Globus pallidus (tissue), 1 donor: ENCODE measurements at regions not wholly inside any gene's neighbourhood (a gene's known extent, or its start where the extent isn't known, plus 50 kb on each side); places are given as distances from the start of the nearest gene placed in this dataset.

Experiments used
- DNase-seq: peaks from one replicate; pipeline ENCODE4 v3.0.0-alpha.2; 2015; ENCODE audit warnings: low spot score

DNA sequence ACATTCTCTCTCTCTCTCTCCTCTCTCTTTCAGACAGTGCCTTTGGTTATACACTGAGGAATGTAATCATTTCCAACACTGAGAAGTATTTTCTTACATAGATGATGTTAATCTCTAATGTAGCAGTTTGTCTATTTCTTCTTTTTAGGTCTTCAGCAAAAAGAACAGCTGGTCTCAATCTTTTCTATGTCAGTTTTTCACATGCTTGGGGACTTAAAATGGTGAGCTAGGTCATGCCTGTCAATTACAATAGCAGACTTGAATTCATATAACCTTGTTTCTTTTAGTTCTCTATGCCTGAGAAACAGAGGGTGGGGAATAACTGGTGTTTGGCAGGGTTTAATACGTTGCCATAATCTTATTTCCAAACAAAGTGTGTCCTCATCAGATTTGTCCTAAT, 786.2 kb downstream of the SQOR start:
- no peak for DNase-seq

- DNase-seq: no peak
Observed at GRCh38 chr15:46441294-46442062, 806.6 kb downstream of the SQOR start.

GRCh38 chr15:46442184-46442583, 807.4 kb downstream of the SQOR start:
- no peak for DNase-seq

- DNase-seq: no peak
Observed at GRCh38 chr15:46442901-46443590, 808.2 kb downstream of the SQOR start.

GRCh38 chr15:46450112-46450809, 815.4 kb downstream of the SQOR start:
- no peak for DNase-seq

DNA sequence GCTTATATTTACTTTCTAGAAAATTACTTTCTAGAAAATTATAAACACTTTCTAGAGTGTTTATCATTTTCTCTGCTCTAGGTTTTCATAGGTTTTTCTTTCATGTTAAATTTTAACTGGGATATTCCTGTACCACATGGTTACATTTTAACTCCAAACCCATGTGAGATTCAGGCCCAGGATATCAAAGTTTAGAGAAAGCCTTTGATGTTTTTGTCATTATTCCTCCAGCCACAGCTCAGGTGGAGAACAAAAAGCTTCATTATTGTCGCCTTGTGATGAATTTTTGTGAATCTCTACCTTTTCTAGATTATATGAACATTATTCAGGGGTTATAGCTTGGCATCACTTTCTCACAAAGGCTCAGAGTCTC, 816.0 kb downstream of the SQOR start:
- no peak for DNase-seq

DNA sequence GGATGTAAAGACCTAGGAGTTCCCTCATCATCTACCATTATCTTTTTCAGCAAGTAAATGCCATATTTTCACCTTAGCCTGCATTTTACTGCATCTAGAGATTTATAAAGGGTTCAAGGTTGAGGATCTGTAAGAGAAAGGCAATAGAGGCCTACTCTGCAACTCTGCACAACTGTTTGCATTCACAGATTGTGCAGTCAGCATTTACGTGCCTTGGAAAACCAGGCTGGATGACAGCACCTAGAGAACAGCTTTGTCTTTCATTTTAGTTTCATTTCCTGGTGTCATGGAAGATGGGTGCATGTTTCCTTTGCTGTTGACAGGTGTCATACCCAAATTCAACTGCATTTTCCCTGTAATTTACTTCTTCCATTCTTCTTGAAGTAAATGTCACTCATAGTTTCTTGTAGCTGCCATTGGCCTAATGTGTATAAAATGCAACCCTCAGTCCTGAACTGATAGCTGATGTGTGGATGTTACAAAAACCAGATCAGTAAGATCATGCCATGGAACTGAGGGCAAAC, 817.5 kb downstream of the SQOR start:
- DNase-seq: no peak

DNA sequence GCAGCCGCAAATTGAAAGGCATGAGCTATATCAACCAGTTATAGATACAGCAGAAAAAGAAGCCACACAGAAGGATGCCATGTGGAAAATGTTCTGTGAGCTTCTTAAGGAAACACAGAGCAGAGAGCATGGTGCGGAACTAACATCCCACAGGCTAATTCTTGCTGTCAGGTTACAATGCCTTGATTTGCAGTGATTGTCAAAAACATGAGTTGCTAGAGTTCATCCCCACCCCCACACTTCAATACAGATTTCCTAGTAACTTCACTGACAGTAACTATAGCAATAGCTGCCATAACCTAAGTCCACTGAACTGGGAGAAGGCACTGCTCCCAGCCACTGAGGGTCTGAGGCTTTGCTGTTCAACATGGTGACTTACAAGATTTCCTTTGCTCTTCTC, 821.6 kb downstream of the SQOR start:
- DNase-seq: no peak

GRCh38 chr15:46460431-46461094, 825.7 kb downstream of the SQOR start:
- no peak for DNase-seq

- DNase-seq: no peak
Observed at GRCh38 chr15:46461416-46461815, 826.6 kb downstream of the SQOR start.

DNA sequence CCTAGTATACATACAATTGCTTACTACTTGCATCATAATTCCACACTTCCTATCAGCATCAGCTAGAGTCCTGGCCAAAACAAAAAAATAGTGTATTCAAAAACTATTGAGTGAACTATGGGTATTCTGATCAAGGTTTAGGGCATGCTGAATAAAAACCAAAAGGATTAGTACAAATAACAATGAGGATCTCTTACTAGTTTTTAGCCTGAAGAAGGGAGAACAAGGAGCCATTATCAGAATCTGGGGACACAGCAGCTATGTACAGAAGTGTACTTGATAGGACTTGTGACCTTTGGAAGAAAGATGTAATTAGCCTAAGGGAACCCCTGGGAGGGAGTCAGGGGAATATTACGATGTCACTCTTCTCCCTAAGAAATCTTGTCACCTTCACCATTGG, 832.2 kb downstream of the SQOR start:
- DNase-seq: no peak

GRCh38 chr15:46471096-46471495, 836.3 kb downstream of the SQOR start:
- DNase-seq: no peak

DNA sequence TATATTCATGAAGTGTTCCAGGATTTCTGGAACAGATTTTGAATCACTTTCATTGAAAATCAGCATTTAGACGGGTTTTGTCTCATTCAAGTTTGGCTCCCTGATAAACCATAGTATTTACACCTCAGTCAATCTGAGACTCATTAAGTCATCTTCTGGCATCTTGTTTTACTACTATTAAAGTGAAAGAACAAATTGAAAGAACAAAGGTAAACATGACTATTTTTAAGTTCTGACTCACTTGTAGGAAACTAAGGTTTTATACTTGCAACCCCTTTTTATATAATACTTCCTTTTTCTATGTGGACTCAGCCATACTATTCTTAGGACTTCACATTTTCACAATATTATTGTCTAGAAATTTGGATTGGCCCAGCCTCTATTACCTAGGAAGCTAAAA, 854.4 kb downstream of the SQOR start:
- DNase-seq: no peak

DNA sequence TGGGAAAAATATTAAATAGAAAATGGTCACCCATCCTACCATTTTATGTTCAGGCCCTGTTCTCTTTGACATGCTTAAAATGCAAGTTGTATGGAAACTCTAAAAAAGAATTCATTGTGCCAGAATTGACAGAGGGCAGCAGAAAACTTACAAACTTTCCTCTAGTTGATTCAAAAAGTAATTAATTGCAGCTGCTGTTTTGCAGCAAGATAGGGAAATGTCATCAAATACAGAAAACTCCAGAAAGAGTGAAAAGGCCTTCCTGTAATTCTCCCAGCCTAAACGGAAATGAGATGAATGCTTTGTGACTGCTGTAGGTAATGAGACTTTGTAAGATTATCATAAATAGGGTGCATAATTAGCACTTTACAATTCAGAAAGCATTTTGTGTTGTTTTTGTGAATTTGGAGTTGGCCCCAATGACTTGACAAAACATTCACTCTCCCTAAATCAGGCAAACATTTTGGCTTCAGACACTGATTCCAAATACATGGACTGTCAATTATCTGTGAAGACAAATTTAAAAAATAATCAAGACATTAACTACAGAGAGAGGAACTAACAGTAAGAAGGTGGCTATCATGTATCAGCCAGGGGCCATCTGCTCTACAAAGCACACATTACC, 861.8 kb downstream of the SQOR start:
- no peak for DNase-seq

- no peak for DNase-seq
Observed at GRCh38 chr15:46502667-46503066, 867.8 kb downstream of the SQOR start.

DNA sequence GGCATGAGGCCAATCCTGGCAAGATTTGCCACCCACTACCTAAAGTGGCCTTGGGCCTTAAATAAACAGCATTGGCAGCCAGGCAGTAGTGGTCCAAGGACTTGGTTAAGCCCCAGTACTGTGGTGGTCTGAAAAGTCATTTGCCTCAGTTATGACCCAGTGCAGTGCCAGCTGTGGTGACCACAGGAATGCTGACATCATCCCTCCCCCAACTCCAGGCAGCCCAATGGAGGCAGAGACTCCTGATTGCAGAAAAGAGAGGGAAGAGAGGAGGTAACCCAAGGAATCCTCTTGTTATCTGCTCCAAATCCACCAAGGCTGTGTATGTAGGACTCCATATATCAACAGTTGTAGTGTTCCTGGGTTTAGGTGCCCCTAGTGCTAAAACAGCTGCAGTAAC, 883.6 kb downstream of the SQOR start:
- DNase-seq: no peak

- no peak for DNase-seq
Observed at GRCh38 chr15:46523701-46524100, 888.9 kb downstream of the SQOR start.

- no peak for DNase-seq
Observed at GRCh38 chr15:46525984-46526725, 891.3 kb downstream of the SQOR start.

- no peak for DNase-seq
Observed at GRCh38 chr15:46526726-46527110, 891.9 kb downstream of the SQOR start.

GRCh38 chr15:46543626-46544025, 908.8 kb downstream of the SQOR start:
- DNase-seq: no peak

DNA sequence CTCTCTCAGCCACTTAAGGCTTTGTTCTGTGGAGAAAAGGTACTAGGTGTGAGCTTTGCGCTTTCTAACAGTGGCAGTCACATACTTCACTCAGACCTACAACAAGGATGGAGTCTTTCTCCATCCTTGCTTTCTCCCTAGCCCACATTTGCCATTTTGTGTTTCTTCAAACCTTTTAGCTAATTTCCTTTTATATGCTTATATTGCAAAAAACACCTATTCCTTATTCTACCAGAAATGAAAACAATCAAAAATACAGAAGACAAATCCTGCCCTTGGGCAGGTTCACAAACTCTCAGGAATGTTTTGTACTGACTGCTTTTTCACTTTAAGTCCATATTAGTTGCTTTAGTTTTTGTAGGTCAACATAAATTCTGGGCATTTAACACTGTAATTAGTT, 914.2 kb downstream of the SQOR start:
- no peak for DNase-seq
